OCI-LY7 (cell line): ENCODE measurements at regions not wholly inside any gene's neighbourhood (a gene's known extent, or its start where the extent isn't known, plus 50 kb on each side); places are given as distances from the start of the nearest gene placed in this dataset.

Source experiments
- BruUV-seq: library from RNA; stranded (reverse); fragments of 400-500 nt; replicated peaks from 2 replicates; lab custom pipeline; 2021; lab: Mats Ljungman, UMichigan
- CTCF ChIA-PET: fragments of 300-600 bp; sonication (Branson Sonifier 250); formaldehyde crosslinking; loops from one replicate; lab custom pipeline; 2022; ENCODE audit warnings: antibody characterized with exemption; ENCODE audit not compliant: unreplicated experiment; lab: Charles Lee
- POLR2A ChIA-PET: fragments of 300-600 bp; sonication (Branson Sonifier 250); formaldehyde crosslinking; loops from one replicate; lab custom pipeline; 2022; ENCODE audit warnings: antibody characterized with exemption; lab: Charles Lee
- DNase-seq: peaks from one replicate; pipeline ENCODE4 v3.0.0-alpha.2; 2015; ENCODE audit warnings: low spot score
- H2AFZ ChIP-seq: fragments of 200-600 bp; sonication (generic), shearing (Covaris generic); 2 replicates; pipeline ENCODE4 v1.6.1; 2014; ENCODE audit warnings: mild to moderate bottlenecking, antibody characterized with exemption, low read length, moderate library complexity
- H3K27ac ChIP-seq: fragments of 200-600 bp; sonication (generic); 2 replicates; pipeline ENCODE4 v1.5.1; 2014; ENCODE audit warnings: mixed run types, low read depth, mild to moderate bottlenecking, moderate library complexity, low read length, inconsistent platforms; ENCODE audit not compliant: poor library complexity, severe bottlenecking
- H3K36me3 ChIP-seq: fragments of 200-600 bp; sonication (generic); 2 replicates; pipeline ENCODE4 v1.6.1; 2014; ENCODE audit warnings: mild to moderate bottlenecking, antibody characterized with exemption, low read length, moderate library complexity, mixed read lengths; ENCODE audit not compliant: insufficient read depth
- H3K4me1 ChIP-seq: fragments of 200-600 bp; sonication (generic); 2 replicates; pipeline ENCODE4 v1.5.1; 2014; ENCODE audit warnings: mild to moderate bottlenecking, low read length; ENCODE audit not compliant: insufficient read depth, poor library complexity, severe bottlenecking
- H3K4me2 ChIP-seq: fragments of 200-600 bp; sonication (generic); 2 replicates; pipeline ENCODE4 v1.6.1; 2014; ENCODE audit warnings: mild to moderate bottlenecking, low read length
- H3K4me3 ChIP-seq: fragments of 200-600 bp; sonication (generic); 2 replicates; pipeline ENCODE4 v1.5.1; 2014; ENCODE audit warnings: mild to moderate bottlenecking, low read depth, low read length; ENCODE audit not compliant: poor library complexity, severe bottlenecking
- H3K79me2 ChIP-seq: fragments of 200-600 bp; sonication (generic); 2 replicates; pipeline ENCODE4 v1.6.1; 2016; ENCODE audit warnings: low read depth, mild to moderate bottlenecking, low read length, moderate library complexity, mixed read lengths; ENCODE audit not compliant: insufficient read depth
- H3K9me2 ChIP-seq: fragments of 200-600 bp; sonication (generic); 2 replicates; pipeline ENCODE4 v1.6.1; 2016; ENCODE audit warnings: mild to moderate bottlenecking, low read length, mixed read lengths; ENCODE audit not compliant: insufficient read depth
- H3K9me3 ChIP-seq: fragments of 200-600 bp; sonication (generic); 2 replicates; pipeline ENCODE4 v1.6.1; 2014; ENCODE audit warnings: mild to moderate bottlenecking, mixed run types, low read length, mixed read lengths
- H4K20me1 ChIP-seq: fragments of 200-600 bp; sonication (generic); 2 replicates; pipeline ENCODE4 v1.6.1; 2014; ENCODE audit warnings: mild to moderate bottlenecking, antibody characterized with exemption, low read length, moderate library complexity, mixed read lengths; ENCODE audit not compliant: insufficient read depth
- EZH2phosphoT487 ChIP-seq: fragments of 200-600 bp; sonication (generic); IDR thresholded peaks from 2 replicates; pipeline ENCODE4 v1.6.1; 2018; ENCODE audit warnings: low read depth, borderline replicate concordance, mild to moderate bottlenecking, mixed run types, antibody characterized with exemption, low read length, moderate library complexity, mixed read lengths
- intact Hi-C: fragments of 100-400 bp; cut with micrococcal nuclease; formaldehyde crosslinking; loops from one replicate; pipeline ENCODE4 v1.10.0; 2022; ENCODE audit not compliant: unreplicated experiment
- TF ChIP-seq, protein P1 (sequence below): fragments of 200-600 bp; sonication (generic); conservative IDR thresholded peaks from 2 replicates; pipeline ENCODE4 v1.5.1; 2014; ENCODE audit warnings: mild to moderate bottlenecking, antibody characterized with exemption, low read length, moderate library complexity, mixed read lengths

DNA sequence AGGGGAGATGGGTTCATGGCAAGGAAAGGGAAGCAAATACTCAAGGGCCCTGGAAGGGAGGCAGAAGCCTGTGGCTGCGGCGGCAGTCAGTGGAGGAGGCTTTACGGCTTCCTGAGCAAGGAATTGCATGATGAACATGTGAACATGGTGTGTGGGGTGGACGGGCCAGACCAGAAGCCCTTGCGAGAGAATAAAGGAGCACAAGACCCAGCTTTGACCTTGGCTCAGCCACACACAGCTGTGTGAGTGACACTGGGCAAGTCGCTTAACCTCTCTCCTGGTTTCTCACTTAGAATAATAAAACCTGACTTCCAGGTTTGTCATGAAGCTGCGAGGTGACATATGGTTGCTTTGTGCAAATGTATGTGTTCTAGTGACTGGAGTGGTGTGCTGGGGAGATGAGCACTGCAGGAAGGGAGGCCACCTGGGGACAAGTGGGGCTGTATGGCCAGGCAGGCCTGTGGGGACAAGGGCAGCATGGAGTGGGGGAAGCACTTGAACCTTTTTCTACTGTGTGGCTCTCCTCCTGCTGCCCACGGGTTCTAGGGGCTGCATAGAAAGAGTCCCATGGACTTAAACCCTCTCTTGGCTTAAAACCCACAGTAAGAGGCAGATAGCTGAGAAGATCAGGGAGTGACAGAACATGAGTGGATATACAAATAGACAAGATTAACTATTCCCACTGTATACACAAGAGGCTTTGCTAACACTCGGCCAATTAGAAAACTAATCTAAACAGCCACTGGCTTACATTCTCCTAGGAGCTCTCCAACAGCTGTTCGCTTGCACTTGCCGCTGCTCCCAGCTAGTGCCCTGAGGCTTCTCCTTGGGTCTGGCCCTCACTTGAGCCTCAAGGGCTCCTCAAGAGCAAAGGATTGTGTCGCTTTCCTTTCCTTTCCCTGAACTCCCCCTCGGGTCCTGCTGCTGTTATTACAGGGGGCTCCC lies 67.3 kb upstream of the CDON start:
- Histone ChIP-seq H3K4me1 (no peaks in the 10 kb centered on the region), H3K4me2 (no peak overlapping the region), H3K4me3 (no peak overlapping the region), H3K9me2 (no peaks in the 10 kb centered on the region), H2AFZ (no peak overlapping the region), H3K9me3 (no peaks in the 10 kb centered on the region), H3K79me2 (no peaks in the 10 kb centered on the region), H3K36me3 (no peaks in the 10 kb centered on the region), H3K27ac (no peak overlapping the region), H4K20me1 (no peaks in the 10 kb centered on the region)
- TF ChIP-seq, protein P1, sequence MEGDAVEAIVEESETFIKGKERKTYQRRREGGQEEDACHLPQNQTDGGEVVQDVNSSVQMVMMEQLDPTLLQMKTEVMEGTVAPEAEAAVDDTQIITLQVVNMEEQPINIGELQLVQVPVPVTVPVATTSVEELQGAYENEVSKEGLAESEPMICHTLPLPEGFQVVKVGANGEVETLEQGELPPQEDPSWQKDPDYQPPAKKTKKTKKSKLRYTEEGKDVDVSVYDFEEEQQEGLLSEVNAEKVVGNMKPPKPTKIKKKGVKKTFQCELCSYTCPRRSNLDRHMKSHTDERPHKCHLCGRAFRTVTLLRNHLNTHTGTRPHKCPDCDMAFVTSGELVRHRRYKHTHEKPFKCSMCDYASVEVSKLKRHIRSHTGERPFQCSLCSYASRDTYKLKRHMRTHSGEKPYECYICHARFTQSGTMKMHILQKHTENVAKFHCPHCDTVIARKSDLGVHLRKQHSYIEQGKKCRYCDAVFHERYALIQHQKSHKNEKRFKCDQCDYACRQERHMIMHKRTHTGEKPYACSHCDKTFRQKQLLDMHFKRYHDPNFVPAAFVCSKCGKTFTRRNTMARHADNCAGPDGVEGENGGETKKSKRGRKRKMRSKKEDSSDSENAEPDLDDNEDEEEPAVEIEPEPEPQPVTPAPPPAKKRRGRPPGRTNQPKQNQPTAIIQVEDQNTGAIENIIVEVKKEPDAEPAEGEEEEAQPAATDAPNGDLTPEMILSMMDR, result no peak
- TF ChIP-seq EZH2phosphoT487, result no peak
- ChIA-PET CTCF (no interaction called here), POLR2A (interaction anchor here (0.6 kb wide), 1 partner anchor 722 kb away, joined by 3 read pairs; no protein-coding TSS in a partner anchor)
- intact Hi-C loops, result no loop called here
- DNase-seq, result no peak
- BruUV-seq, result no TSS peak

DNA sequence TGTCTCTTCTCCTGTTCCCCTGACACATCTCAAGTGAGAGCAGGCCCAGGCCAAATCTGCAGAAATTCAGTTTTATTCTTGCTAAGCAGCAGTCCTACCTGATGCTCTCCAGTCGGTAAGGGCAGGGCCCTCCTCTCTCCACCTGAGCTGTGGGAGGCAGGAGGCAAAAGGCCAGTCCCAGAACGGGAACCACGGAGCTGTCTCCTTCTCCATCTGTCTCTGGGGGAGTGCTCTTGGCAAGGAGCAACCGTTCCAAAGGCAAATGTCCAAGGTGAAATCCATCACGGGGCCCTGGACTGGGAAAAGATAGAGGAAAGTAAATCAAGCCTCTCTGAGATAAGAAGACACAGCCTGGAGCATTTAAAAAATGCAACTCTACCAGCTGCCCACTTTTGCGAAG lies 65.2 kb upstream of the CDON start:
- BruUV-seq, result no TSS peak
- POLR2A ChIA-PET, result no interaction called here
- CTCF ChIA-PET, result no interaction called here
- Histone ChIP-seq H3K4me3 (no peak overlapping the region), H3K36me3 (no peaks in the 10 kb centered on the region), H4K20me1 (no peaks in the 10 kb centered on the region), H3K4me2 (no peak overlapping the region), H3K9me3 (no peaks in the 10 kb centered on the region), H2AFZ (no peak overlapping the region), H3K27ac (no peak overlapping the region), H3K9me2 (no peaks in the 10 kb centered on the region), H3K79me2 (no peaks in the 10 kb centered on the region), H3K4me1 (no peaks in the 10 kb centered on the region)
- no peak for DNase-seq
- TF ChIP-seq, protein P1, result no peak
- no peak for TF ChIP-seq EZH2phosphoT487
- intact Hi-C loops, result no loop called here
